Lower leg skin (tissue), 3 donors: ENCODE measurements at regions not wholly inside any gene's neighbourhood (a gene's known extent, or its start where the extent isn't known, plus 50 kb on each side); places are given as distances from the start of the nearest gene placed in this dataset.

Experiments
- CTCF ChIP-seq, 3 donors: fragments of 450-650 bp; IDR thresholded peaks; one replicate each; pipeline ENCODE4 v1.5.1; 2016; ENCODE audit warnings: antibody characterized with exemption in 3 of 3, mild to moderate bottlenecking in 3 of 3, moderate library complexity in 2 of 3
- POLR2A ChIP-seq, 2 donors: fragments of 450-650 bp; IDR thresholded peaks; one replicate each; pipeline ENCODE4 v1.6.1; 2016 to 2017; ENCODE audit warnings: antibody characterized with exemption in 2 of 2, mild to moderate bottlenecking in 1 of 2, moderate library complexity in 1 of 2

- TF ChIP-seq POLR2A (IDR thresholded peaks at IDR 0.05) (no peak), CTCF (IDR thresholded peaks at IDR 0.05) (no peak)
Observed at GRCh38 chr18:22303927-22304326, 113.8 kb downstream of the CTAGE1 start.
